Thyroid gland (tissue), 4 donors: ENCODE measurements at regions not wholly inside any gene's neighbourhood (a gene's known extent, or its start where the extent isn't known, plus 50 kb on each side); places are given as distances from the start of the nearest gene placed in this dataset.
"Not testable (repeated sequence)": the region's sequence is repeated elsewhere in the genome, so short reads cannot be mapped to it uniquely, and the experiment has no call there.

Source experiments
- DNase-seq, 2 donors: peaks; one replicate each; pipeline ENCODE4 v3.0.0-alpha.2; 2019
- H3K27ac ChIP-seq, 3 donors: fragments of 200-600 bp; sonication (generic); 1 replicate in 2 of 3; 2 replicates in 1 of 3; pipeline ENCODE4 v1.5.1; 2016 to 2019; ENCODE audit warnings: mild to moderate bottlenecking in 1 of 3, moderate library complexity in 1 of 3
- H3K27me3 ChIP-seq: fragments of 200-600 bp; sonication (generic); one replicate; pipeline ENCODE4 v1.5.1; 2019
- H3K36me3 ChIP-seq, 2 donors: fragments of 200-600 bp; sonication (generic); one replicate each; pipeline ENCODE4 v1.5.1; 2016 to 2019
- H3K4me1 ChIP-seq, 2 donors: fragments of 200-600 bp; sonication (generic); one replicate each; pipeline ENCODE4 v1.5.1; 2017 to 2019
- H3K4me3 ChIP-seq, 3 donors: fragments of 200-600 bp; sonication (generic); replicated peaks in 1 of 3; 1 replicate in 2 of 3; 2 replicates in 1 of 3; pipeline ENCODE4 v1.5.1; 2016; ENCODE audit warnings: mild to moderate bottlenecking in 1 of 3
- H3K9me3 ChIP-seq: fragments of 200-600 bp; sonication (generic); one replicate; pipeline ENCODE4 v1.5.1; 2017
- CTCF ChIP-seq, 6 experiments: fragments of 200-600 bp in 3 of 6; fragments of 450-650 bp in 3 of 6; sonication (generic) in 3 of 6; IDR thresholded peaks; one replicate each; pipeline ENCODE4 v1.5.1; 2016 to 2019; ENCODE audit warnings: antibody characterized with exemption in 6 of 6, mild to moderate bottlenecking in 2 of 6, inconsistent platforms in 1 of 6, moderate library complexity in 1 of 6
- POLR2A ChIP-seq, 2 donors: fragments of 450-650 bp; IDR thresholded peaks; one replicate each; pipeline ENCODE4 v1.6.1; 2017; ENCODE audit warnings: antibody characterized with exemption in 2 of 2, mild to moderate bottlenecking in 2 of 2, moderate library complexity in 1 of 2
- WGBS, 2 donors: methylation state at CpG; one replicate each; pipeline ENCODE4 v1.1.5; 2017; 5-methylcytosine and 5-hydroxymethylcytosine counted together
- intact Hi-C: fragments of 100-400 bp; cut with DNase I; formaldehyde crosslinking; loops from one replicate; pipeline ENCODE4 v1.15.1; 2023

- intact Hi-C loops: no loop called here
- H3K4me3 ChIP-seq: no peak overlapping the region
- H3K27ac ChIP-seq: no peak overlapping the region
- 97 to 100% methylated on average over 1 of the region's 1 CpG for WGBS, 2 donors
- no peaks in the 10 kb centered on the region for H3K4me1 ChIP-seq
- DNase-seq: no peak
- no peaks in the 10 kb centered on the region for H3K36me3 ChIP-seq
- H3K27me3 ChIP-seq: no peaks in the 10 kb centered on the region
- no peaks in the 10 kb centered on the region for H3K9me3 ChIP-seq
- TF ChIP-seq POLR2A (IDR thresholded peaks at IDR 0.05): no peak
- TF ChIP-seq CTCF (IDR thresholded peaks at IDR 0.05): no peak
Observed at GRCh38 chr5:57738787-57739186, 256.2 kb upstream of the ACTBL2 start.

- no peaks in the 10 kb centered on the region for H3K36me3 ChIP-seq
- H3K4me3 ChIP-seq: no peak overlapping the region
- DNase-seq: no peak
- H3K9me3 ChIP-seq: no peaks in the 10 kb centered on the region
- no peaks in the 10 kb centered on the region for H3K27me3 ChIP-seq
- no peaks in the 10 kb centered on the region for H3K4me1 ChIP-seq
- no peak for TF ChIP-seq POLR2A (IDR thresholded peaks at IDR 0.05)
- no peak overlapping the region for H3K27ac ChIP-seq
- WGBS, 2 donors: 89% methylated on average over 2 of the region's 2 CpGs
- intact Hi-C loops: no loop called here
Observed at GRCh38 chr5:57738301-57738700, 255.7 kb upstream of the ACTBL2 start.

- 90 to 92% methylated on average over 4 of the region's 4 CpGs for WGBS, 2 donors
- DNase-seq: no peak
- Histone ChIP-seq H3K27me3 (no peaks in the 10 kb centered on the region), H3K4me3 (no peak overlapping the region), H3K4me1 (no peaks in the 10 kb centered on the region), H3K27ac (no peak overlapping the region), H3K9me3 (no peaks in the 10 kb centered on the region), H3K36me3 (no peaks in the 10 kb centered on the region)
- no peak for TF ChIP-seq CTCF (IDR thresholded peaks at IDR 0.05)
- TF ChIP-seq POLR2A (IDR thresholded peaks at IDR 0.05): no peak
- intact Hi-C loops: no loop called here
Observed at GRCh38 chr5:57736716-57737115, 254.1 kb upstream of the ACTBL2 start.

- WGBS, 2 donors: 68 to 79% methylated on average over 7 of the region's 7 CpGs
- H3K9me3 ChIP-seq, H3K4me1 ChIP-seq, DNase-seq, H3K27me3 ChIP-seq, intact Hi-C loops, H3K4me3 ChIP-seq, H3K36me3 ChIP-seq, H3K27ac ChIP-seq: not testable (repeated sequence)
Observed at GRCh38 chr5:57735279-57736153, 252.9 kb upstream of the ACTBL2 start.

- no peaks in the 10 kb centered on the region for H3K9me3 ChIP-seq
- TF ChIP-seq CTCF (IDR thresholded peaks at IDR 0.05) (no peak), POLR2A (IDR thresholded peaks at IDR 0.05) (no peak)
- no peak overlapping the region for H3K4me3 ChIP-seq
- no peaks in the 10 kb centered on the region for H3K4me1 ChIP-seq
- H3K36me3 ChIP-seq: no peaks in the 10 kb centered on the region
- no peaks in the 10 kb centered on the region for H3K27me3 ChIP-seq
- intact Hi-C loops: no loop called here
- no peak for DNase-seq
- WGBS, 2 donors: 73 to 84% methylated on average over 3 of the region's 3 CpGs
- no peak overlapping the region for H3K27ac ChIP-seq
Observed at GRCh38 chr5:57734296-57734695, 251.7 kb upstream of the ACTBL2 start.

- no peak overlapping the region for H3K27ac ChIP-seq
- TF ChIP-seq POLR2A (IDR thresholded peaks at IDR 0.05) (no peak), CTCF (IDR thresholded peaks at IDR 0.05) (no peak)
- intact Hi-C loops: no loop called here
Observed at GRCh38 chr5:57727591-57727990, 245.0 kb upstream of the ACTBL2 start.

More at GRCh38 chr5:57727591-57727990, 245.0 kb upstream of the ACTBL2 start:
- no peaks in the 10 kb centered on the region for H3K36me3 ChIP-seq
- no peaks in the 10 kb centered on the region for H3K4me1 ChIP-seq
- DNase-seq: no peak
- H3K4me3 ChIP-seq: no peak overlapping the region
- no peaks in the 10 kb centered on the region for H3K9me3 ChIP-seq
- no peaks in the 10 kb centered on the region for H3K27me3 ChIP-seq
